Fibroblast of lung (primary cell): ENCODE measurements at regions not wholly inside any gene's neighbourhood (a gene's known extent, or its start where the extent isn't known, plus 50 kb on each side); places are given as distances from the start of the nearest gene placed in this dataset.

Experiments
- DNase-seq, 2 donors: peaks; one replicate each; pipeline versions ENCODE4 v3.0.0 to v3.0.0-alpha.2; 2010; ENCODE audit warnings: low read depth in 2 of 2
- H2AFZ ChIP-seq: 2 replicates; pipeline ENCODE4 v1.5.1; 2012; ENCODE audit warnings: low read length, control low read depth, inconsistent platforms
- H3K27ac ChIP-seq: 2 replicates; pipeline ENCODE4 v1.5.1; 2011; ENCODE audit warnings: low read length, control low read depth; ENCODE audit not compliant: insufficient read depth
- H3K27me3 ChIP-seq: 2 replicates; pipeline ENCODE4 v1.5.1; 2011; ENCODE audit warnings: mild to moderate bottlenecking, low read length; ENCODE audit not compliant: control insufficient read depth, insufficient read depth
- H3K36me3 ChIP-seq: 2 replicates; pipeline ENCODE4 v1.5.1; 2011; ENCODE audit warnings: low read length; ENCODE audit not compliant: control insufficient read depth, insufficient read depth
- H3K4me1 ChIP-seq: 2 replicates; pipeline ENCODE4 v1.5.1; 2011; ENCODE audit warnings: low read length; ENCODE audit not compliant: control insufficient read depth, insufficient read depth; ENCODE audit errors: extremely low read depth
- H3K4me2 ChIP-seq: 2 replicates; pipeline ENCODE4 v1.5.1; 2011; ENCODE audit warnings: low read length, control low read depth; ENCODE audit not compliant: insufficient read depth; ENCODE audit errors: extremely low read depth
- H3K4me3 ChIP-seq, 4 experiments: fragments of 200-600 bp in 1 of 4; sonication (generic) in 1 of 4; replicated peaks in 1 of 4; 2 replicates each; pipeline ENCODE4 v1.5.1; 2011 to 2016; ENCODE audit warnings: low read length in 4 of 4, low read depth in 3 of 4, mild to moderate bottlenecking in 3 of 4, control low read depth in 2 of 4, inconsistent platforms in 1 of 4, mixed read lengths in 1 of 4; ENCODE audit not compliant: insufficient read depth in 1 of 4; ENCODE audit errors: control extremely low read depth in 1 of 4
- H3K79me2 ChIP-seq: 2 replicates; pipeline ENCODE4 v1.5.1; 2012; ENCODE audit warnings: mild to moderate bottlenecking, low read length, inconsistent platforms; ENCODE audit not compliant: control insufficient read depth, insufficient read depth
- H3K9ac ChIP-seq: 2 replicates; pipeline ENCODE4 v1.5.1; 2011; ENCODE audit warnings: mild to moderate bottlenecking, low read length, control low read depth; ENCODE audit not compliant: insufficient read depth
- H3K9me3 ChIP-seq: 2 replicates; pipeline ENCODE4 v1.5.1; 2012; ENCODE audit warnings: low read depth, low read length; ENCODE audit not compliant: control insufficient read depth, insufficient read depth
- H4K20me1 ChIP-seq: 2 replicates; pipeline ENCODE4 v1.5.1; 2011; ENCODE audit warnings: low read length; ENCODE audit not compliant: control insufficient read depth, insufficient read depth; ENCODE audit errors: extremely low read depth
- EZH2 ChIP-seq: IDR thresholded peaks from 2 replicates; pipeline ENCODE4 v1.5.1; 2012; ENCODE audit warnings: low read length, control low read depth, mild to moderate bottlenecking; ENCODE audit errors: missing control alignments
- TF ChIP-seq, protein P1 (sequence below), 2 donors: IDR thresholded peaks in 1 of 2; conservative IDR thresholded peaks in 1 of 2; 1 replicate in 1 of 2; 2 replicates in 1 of 2; pipeline ENCODE4 v1.5.1; 2011 to 2012; ENCODE audit warnings: low read length in 2 of 2, control low read depth in 1 of 2, inconsistent platforms in 1 of 2, low read depth in 1 of 2, mild to moderate bottlenecking in 1 of 2

DNA sequence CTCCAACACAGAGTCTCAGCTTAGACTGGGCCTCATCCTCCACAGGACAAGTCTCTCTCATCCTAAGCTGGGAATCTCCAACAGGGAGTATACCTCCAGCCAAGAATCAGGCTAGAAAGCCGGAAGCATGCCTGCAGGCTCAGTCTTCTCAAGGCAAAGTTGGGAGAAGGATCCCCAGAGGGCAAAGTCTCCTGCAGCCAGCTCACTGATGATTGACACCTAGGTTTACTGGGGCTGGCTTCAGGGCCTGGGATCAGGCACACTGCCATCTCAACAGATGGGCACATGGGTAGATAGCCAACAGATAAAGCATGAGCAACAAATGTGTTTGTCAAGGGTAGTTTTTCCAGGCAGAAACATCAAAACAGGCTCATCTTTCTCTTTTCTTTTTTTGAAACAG lies 56.1 kb upstream of the TOX3 start:
- no peak for TF ChIP-seq EZH2
- TF ChIP-seq, protein P1, sequence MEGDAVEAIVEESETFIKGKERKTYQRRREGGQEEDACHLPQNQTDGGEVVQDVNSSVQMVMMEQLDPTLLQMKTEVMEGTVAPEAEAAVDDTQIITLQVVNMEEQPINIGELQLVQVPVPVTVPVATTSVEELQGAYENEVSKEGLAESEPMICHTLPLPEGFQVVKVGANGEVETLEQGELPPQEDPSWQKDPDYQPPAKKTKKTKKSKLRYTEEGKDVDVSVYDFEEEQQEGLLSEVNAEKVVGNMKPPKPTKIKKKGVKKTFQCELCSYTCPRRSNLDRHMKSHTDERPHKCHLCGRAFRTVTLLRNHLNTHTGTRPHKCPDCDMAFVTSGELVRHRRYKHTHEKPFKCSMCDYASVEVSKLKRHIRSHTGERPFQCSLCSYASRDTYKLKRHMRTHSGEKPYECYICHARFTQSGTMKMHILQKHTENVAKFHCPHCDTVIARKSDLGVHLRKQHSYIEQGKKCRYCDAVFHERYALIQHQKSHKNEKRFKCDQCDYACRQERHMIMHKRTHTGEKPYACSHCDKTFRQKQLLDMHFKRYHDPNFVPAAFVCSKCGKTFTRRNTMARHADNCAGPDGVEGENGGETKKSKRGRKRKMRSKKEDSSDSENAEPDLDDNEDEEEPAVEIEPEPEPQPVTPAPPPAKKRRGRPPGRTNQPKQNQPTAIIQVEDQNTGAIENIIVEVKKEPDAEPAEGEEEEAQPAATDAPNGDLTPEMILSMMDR (conservative IDR thresholded peaks at IDR 0.05 in 1 of 2, IDR thresholded peaks at IDR 0.05 in 1 of 2; ENCODE audit: low read depth in 1 of 2, low read length in 2 of 2), result no peak
- H3K27ac ChIP-seq, result no peak overlapping the region
- H3K27me3 ChIP-seq, result no peaks in the 10 kb centered on the region
- no peaks in the 10 kb centered on the region for H4K20me1 ChIP-seq
- H3K79me2 ChIP-seq, result no peaks in the 10 kb centered on the region
- no peak overlapping the region for H3K4me3 ChIP-seq
- no peaks in the 10 kb centered on the region for H3K36me3 ChIP-seq
- no peaks in the 10 kb centered on the region for H3K4me1 ChIP-seq
- no peak for DNase-seq
- no peak overlapping the region for H2AFZ ChIP-seq
- H3K4me2 ChIP-seq, result no peak overlapping the region
- H3K9ac ChIP-seq, result no peak overlapping the region
- no peaks in the 10 kb centered on the region for H3K9me3 ChIP-seq

DNA sequence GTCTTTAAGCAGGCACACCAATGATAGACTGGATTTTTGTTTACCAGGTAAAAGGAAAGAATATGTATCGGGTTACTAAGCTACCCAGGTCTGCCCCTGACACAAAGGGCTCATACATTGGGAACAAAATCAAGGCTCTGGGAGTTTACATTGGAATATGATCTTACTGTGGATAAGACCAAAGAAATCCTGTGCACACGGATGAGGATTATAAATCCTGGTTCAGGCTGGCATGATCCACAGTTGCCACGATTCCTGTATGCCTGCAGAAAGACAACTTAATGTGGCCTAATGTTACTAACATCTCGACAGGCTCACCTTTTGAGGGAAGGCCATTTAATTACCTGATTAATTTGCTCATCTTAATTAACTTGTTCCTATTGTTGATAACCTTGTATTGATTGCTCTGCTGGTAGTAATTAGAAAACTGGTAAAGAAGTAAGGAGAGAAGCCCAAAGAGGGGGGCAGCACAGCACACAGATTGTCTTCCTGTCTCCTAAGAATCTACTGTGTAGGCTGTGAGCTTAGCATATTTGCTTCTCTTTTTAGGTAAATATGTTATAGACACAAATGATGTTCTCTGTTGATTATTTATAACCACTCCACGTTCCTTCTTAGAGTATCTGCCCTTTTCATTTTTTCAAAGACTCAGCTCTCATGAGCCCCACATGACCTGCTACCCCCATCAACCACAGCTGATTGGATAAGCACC lies 51.0 kb upstream of the TOX3 start:
- Histone ChIP-seq H3K4me2 (no peak overlapping the region), H4K20me1 (no peaks in the 10 kb centered on the region), H3K4me3 (no peak overlapping the region), H3K9me3 (no peaks in the 10 kb centered on the region), H3K9ac (no peak overlapping the region), H3K36me3 (no peaks in the 10 kb centered on the region), H3K27ac (no peak overlapping the region), H3K79me2 (no peaks in the 10 kb centered on the region), H3K4me1 (no peaks in the 10 kb centered on the region), H2AFZ (no peak overlapping the region), H3K27me3 (no peaks in the 10 kb centered on the region)
- no peak for TF ChIP-seq EZH2
- TF ChIP-seq, protein P1 (conservative IDR thresholded peaks at IDR 0.05 in 1 of 2, IDR thresholded peaks at IDR 0.05 in 1 of 2; ENCODE audit: low read depth in 1 of 2, low read length in 2 of 2), result no peak
- DNase-seq, result no peak

GRCh38 chr16:52597073-52597771 lies 50.3 kb upstream of the TOX3 start:
- no peak overlapping the region for H2AFZ ChIP-seq
- H3K9me3 ChIP-seq, result no peaks in the 10 kb centered on the region
- no peaks in the 10 kb centered on the region for H3K79me2 ChIP-seq
- H3K27ac ChIP-seq, result no peak overlapping the region
- H3K4me2 ChIP-seq, result no peak overlapping the region
- H4K20me1 ChIP-seq, result no peaks in the 10 kb centered on the region
- DNase-seq, result no peak
- H3K9ac ChIP-seq, result no peak overlapping the region
- H3K36me3 ChIP-seq, result no peaks in the 10 kb centered on the region
- H3K4me3 ChIP-seq, result no peak overlapping the region
- H3K4me1 ChIP-seq, result no peaks in the 10 kb centered on the region
- TF ChIP-seq, protein P1 (conservative IDR thresholded peaks at IDR 0.05 in 1 of 2, IDR thresholded peaks at IDR 0.05 in 1 of 2; ENCODE audit: low read depth in 1 of 2, low read length in 2 of 2), result no peak
- no peak for TF ChIP-seq EZH2
- H3K27me3 ChIP-seq, result no peaks in the 10 kb centered on the region
